HUES64 (cell line): ENCODE measurements at regions not wholly inside any gene's neighbourhood (a gene's known extent, or its start where the extent isn't known, plus 50 kb on each side); places are given as distances from the start of the nearest gene placed in this dataset.
"Not testable (repeated sequence)": the region's sequence is repeated elsewhere in the genome, so short reads cannot be mapped to it uniquely, and the experiment has no call there.

Experiments used
- H3K27ac ChIP-seq: 2 replicates; pipeline ENCODE4 v1.7.0; 2013; ENCODE audit warnings: low read depth, low read length, inconsistent platforms
- H3K27me3 ChIP-seq: 2 replicates; pipeline ENCODE4 v1.6.1; 2013; ENCODE audit warnings: mild to moderate bottlenecking, low read length; ENCODE audit not compliant: insufficient read depth
- H3K36me3 ChIP-seq: 2 replicates; pipeline ENCODE4 v1.6.1; 2013; ENCODE audit warnings: mild to moderate bottlenecking, low read length; ENCODE audit not compliant: insufficient read depth
- H3K4me1 ChIP-seq: 2 replicates; pipeline ENCODE4 v1.6.1; 2013; ENCODE audit warnings: mild to moderate bottlenecking, low read length, moderate library complexity; ENCODE audit not compliant: insufficient read depth
- H3K4me3 ChIP-seq: 2 replicates; pipeline ENCODE4 v1.5.1; 2013; ENCODE audit warnings: mild to moderate bottlenecking, low read length, moderate library complexity
- H3K9ac ChIP-seq: 2 replicates; pipeline ENCODE4 v1.6.1; 2013; ENCODE audit warnings: mild to moderate bottlenecking, low read depth, low read length
- H3K9me3 ChIP-seq: 2 replicates; pipeline ENCODE4 v1.6.1; 2013; ENCODE audit warnings: low read depth, low read length; ENCODE audit not compliant: insufficient read depth
- WGBS: fragments of 150-250, 120-280 bp; methylation state at CpG from one replicate; pipeline ENCODE4 v1.1.7; 2013; ENCODE audit warnings: missing lambda C conversion rate; 5-methylcytosine and 5-hydroxymethylcytosine counted together

DNA sequence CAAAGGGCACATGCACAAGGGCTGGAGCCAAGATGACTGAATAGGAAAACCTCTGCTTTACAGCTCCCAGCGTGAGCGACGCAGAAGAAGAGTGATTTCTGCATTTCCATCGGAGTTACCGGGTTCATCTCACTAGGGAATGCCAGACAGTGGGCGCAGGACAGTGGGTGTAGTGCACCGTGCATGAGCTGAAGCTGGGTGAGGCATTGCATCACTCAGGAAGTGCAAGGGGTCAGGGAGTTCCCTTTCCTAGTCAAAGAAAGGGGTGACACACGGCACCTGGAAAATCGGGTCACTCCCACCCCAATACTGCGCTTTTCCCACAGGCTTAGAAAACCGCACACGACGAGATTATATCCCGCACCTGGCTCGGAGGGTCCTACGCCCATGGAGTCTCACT is 64.5 kb upstream of the HTR1E start:
- H3K9ac ChIP-seq, H3K4me3 ChIP-seq: not testable (repeated sequence)
- 93% methylated on average over 16 of the region's 16 CpGs for whole genome bisulfite sequencing

DNA sequence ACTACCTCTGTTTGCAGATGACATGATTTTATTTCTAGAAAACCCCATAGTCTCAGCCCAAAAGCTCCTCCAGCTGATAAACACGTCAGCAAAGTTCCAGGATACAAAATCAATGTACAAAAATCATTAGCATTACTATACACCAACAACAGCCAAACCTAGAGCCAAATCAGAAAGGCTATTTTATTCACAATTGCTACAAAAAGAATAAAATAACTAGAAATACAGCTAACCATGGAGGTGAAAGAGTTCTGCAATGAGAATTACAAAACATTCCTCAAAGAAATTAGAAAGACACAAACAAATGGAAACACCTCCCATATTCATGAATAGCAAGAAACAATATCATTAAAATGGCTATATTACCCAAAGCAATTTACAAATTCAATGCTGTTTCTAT is 65.6 kb upstream of the HTR1E start:
- no peaks in the 10 kb centered on the region for H3K36me3 ChIP-seq
- peaks cover 19% of the 10 kb centered on the region for H3K9me3 ChIP-seq
- H3K27me3 ChIP-seq, result no peaks in the 10 kb centered on the region
- no peak overlapping the region for H3K9ac ChIP-seq
- H3K27ac ChIP-seq, result no peak overlapping the region
- H3K4me3 ChIP-seq, result no peak overlapping the region
- 86% methylated on average over 1 of the region's 1 CpG for WGBS
- no peaks in the 10 kb centered on the region for H3K4me1 ChIP-seq

More for the DNA sequence above, 64.5 kb upstream of the HTR1E start:
- not testable (repeated sequence) for H3K36me3 ChIP-seq, H3K4me1 ChIP-seq, H3K27ac ChIP-seq, H3K27me3 ChIP-seq
- peaks cover 19% of the 10 kb centered on the region for H3K9me3 ChIP-seq

DNA sequence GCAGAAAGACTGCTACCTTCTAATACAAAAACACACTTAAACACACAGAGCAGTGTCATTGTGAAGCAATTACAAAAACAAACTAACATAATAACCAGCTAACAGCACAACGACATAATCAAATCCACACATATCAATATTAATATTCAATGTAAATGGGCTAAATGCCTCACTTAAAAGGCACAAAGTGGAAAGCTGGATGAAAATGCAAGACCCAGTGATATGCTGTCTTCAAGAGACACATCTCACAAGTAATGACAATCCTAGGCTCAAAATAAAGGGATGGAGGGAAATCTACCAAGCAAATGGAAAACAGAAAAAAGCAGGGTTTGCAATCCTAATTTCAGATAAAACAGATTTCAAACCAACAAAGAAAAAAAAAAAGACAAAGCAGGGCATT is 67.8 kb upstream of the HTR1E start:
- H3K36me3 ChIP-seq, result no peaks in the 10 kb centered on the region
- H3K4me3 ChIP-seq, result no peak overlapping the region
- H3K27ac ChIP-seq, result no peak overlapping the region
- H3K9me3 ChIP-seq, result peaks cover 19% of the 10 kb centered on the region
- no peaks in the 10 kb centered on the region for H3K27me3 ChIP-seq
- no peak overlapping the region for H3K9ac ChIP-seq
- H3K4me1 ChIP-seq, result no peaks in the 10 kb centered on the region
- 100% methylated on average over 1 of the region's 1 CpG for WGBS

DNA sequence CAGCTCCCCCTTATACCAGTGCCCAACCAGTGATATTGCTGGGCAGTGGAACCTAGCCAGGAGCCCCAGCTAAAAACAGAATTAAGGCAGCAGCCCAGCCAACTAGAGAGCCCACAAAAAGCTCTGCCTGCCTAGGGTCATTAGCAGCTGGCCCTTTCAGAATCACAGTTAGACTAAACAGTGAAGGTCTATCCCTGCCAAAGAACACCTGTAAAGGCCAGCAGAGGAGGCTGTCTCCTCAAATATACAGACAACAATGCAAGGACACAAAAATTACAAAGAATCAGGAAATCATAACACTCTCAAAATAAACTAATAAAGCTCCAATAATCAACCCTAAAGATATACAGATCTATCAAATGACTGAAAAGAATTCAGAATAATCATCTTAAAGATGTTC is 77.8 kb upstream of the HTR1E start:
- Histone ChIP-seq H3K4me1 (peaks cover 6% of the 10 kb centered on the region; the same call in 1 of the 2 replicates), H3K27me3 (no peaks in the 10 kb centered on the region), H3K9ac (no peak overlapping the region), H3K27ac (no peak overlapping the region), H3K36me3 (no peaks in the 10 kb centered on the region), H3K9me3 (no peaks in the 10 kb centered on the region), H3K4me3 (no peak overlapping the region)

DNA sequence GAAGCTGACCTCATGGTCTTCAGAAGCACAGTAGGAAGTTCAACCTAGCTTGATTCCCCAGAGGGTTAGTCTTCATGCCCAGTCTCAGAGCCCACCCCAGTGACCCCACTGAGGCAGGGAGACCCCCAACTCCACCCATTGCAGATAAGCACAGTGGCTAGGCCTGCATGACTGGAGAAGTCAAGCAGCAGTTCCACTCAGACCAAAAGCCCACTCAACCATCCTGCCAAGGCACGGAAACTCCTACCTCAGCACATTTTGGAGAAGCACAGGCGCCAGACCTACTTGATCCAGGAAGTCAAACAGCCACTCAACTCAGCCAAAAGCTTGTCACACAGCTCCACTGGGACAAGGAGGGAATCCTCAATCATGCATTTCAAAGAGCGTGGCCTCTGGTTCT is 78.4 kb upstream of the HTR1E start:
- no peak overlapping the region for H3K9ac ChIP-seq
- H3K36me3 ChIP-seq, result no peaks in the 10 kb centered on the region
- 94% methylated on average over 3 of the region's 3 CpGs for WGBS
- H3K9me3 ChIP-seq, result no peaks in the 10 kb centered on the region
- H3K27me3 ChIP-seq, result no peaks in the 10 kb centered on the region
- H3K27ac ChIP-seq, result no peak overlapping the region
- no peak overlapping the region for H3K4me3 ChIP-seq
- H3K4me1 ChIP-seq, result peaks cover 6% of the 10 kb centered on the region; the same call in 1 of the 2 replicates

DNA sequence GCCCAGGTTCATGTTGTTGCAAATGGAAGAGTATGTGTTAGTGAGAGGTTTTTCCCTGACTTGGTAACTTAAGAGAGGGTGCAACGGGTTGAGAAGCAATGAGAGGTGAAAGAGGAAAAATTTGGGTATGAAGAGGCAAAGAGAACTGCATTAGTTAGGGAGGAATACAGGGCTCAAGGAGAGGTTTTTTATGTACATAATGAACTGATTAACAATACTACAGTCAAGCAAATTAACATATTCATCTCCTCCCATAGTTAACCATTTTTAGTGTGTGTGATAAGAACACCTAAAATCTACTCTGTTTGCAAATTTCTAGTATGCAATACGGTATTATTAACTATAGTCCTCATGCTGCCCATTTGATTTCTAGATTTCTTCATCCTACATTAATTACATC is 79.5 kb upstream of the HTR1E start:
- H3K36me3 ChIP-seq, result no peaks in the 10 kb centered on the region
- H3K9ac ChIP-seq, result no peak overlapping the region
- 87% methylated on average over 2 of the region's 2 CpGs for WGBS
- no peak overlapping the region for H3K4me3 ChIP-seq
- no peaks in the 10 kb centered on the region for H3K9me3 ChIP-seq
- peaks cover 6% of the 10 kb centered on the region; the same call in 1 of the 2 replicates for H3K4me1 ChIP-seq
- no peak overlapping the region for H3K27ac ChIP-seq
- no peaks in the 10 kb centered on the region for H3K27me3 ChIP-seq

DNA sequence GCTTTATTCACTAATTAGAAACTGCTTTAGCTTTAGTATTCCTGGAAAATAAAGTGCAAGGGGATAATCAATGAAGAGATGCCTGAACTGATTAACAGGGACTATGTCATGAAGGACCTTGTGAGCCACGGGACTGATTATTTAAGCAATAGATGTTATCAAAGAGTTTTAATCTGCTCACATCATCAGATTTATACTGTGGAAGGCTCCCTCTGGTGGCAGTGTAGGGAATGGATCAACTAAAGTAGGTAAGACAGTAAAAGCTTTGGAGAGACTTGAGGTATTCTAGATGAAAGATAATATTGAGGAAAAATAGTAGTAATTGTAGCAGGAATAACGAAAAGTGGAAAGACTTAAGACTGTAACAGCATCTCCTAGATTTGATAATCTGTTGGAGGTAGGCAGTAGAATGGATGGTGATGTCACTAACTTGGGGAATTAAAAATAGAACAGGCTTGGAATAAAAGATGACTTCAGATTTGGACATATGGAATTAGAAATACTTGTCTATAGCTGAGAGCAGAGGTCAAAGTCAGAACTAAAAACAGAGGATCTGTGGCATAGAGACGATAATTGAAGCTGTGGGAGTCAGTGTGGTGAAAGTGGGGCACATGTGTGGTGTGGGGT is 80.3 kb upstream of the HTR1E start:
- 42% methylated on average over 3 of the region's 3 CpGs for WGBS
- Histone ChIP-seq H3K27ac (no peak overlapping the region), H3K9ac (no peak overlapping the region), H3K4me1 (peaks cover 6% of the 10 kb centered on the region; the same call in 1 of the 2 replicates), H3K4me3 (no peak overlapping the region), H3K36me3 (no peaks in the 10 kb centered on the region), H3K9me3 (no peaks in the 10 kb centered on the region), H3K27me3 (no peaks in the 10 kb centered on the region)

DNA sequence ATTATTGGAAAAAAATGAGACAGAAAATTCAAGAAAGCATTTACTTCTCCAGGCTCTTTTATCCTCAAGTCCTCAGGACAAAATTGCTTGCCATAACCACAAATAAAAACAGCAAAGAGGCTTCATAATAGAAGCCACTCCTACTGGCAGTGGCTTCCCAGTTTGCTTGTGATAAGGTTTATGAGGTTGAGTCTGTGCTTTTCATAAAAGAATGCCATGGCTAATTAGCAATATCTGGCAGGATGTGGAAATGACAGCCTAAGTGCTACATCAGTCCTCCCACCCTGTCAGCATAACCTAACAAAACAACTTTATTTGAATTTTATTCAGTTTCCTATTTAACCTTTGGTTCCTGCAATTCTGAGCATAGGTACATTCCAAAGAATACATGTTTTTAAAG is 80.9 kb upstream of the HTR1E start:
- Histone ChIP-seq H3K27ac (no peak overlapping the region), H3K4me3 (no peak overlapping the region), H3K36me3 (no peaks in the 10 kb centered on the region), H3K9ac (no peak overlapping the region), H3K4me1 (peaks cover 6% of the 10 kb centered on the region; the same call in 1 of the 2 replicates), H3K27me3 (no peaks in the 10 kb centered on the region), H3K9me3 (no peaks in the 10 kb centered on the region)

DNA sequence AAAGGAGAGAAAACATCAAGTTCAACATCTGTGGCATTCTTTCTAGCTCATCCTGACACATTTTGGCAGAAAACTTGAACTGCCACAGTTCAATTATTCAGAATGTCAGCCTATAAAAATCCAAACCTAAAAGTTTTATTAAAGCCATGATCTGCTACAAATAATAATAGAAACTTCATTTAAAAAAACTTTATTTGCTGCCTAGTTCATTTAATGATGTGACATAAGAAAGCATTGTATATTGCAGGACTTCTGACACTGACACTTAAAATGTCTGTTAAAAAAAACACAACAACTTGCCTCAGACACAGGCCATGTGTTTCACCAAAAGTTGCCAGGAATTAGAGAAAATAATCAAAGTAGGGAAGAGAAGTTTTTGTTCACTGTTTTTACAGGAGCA is 88.3 kb upstream of the HTR1E start:
- no peak overlapping the region for H3K9ac ChIP-seq

DNA sequence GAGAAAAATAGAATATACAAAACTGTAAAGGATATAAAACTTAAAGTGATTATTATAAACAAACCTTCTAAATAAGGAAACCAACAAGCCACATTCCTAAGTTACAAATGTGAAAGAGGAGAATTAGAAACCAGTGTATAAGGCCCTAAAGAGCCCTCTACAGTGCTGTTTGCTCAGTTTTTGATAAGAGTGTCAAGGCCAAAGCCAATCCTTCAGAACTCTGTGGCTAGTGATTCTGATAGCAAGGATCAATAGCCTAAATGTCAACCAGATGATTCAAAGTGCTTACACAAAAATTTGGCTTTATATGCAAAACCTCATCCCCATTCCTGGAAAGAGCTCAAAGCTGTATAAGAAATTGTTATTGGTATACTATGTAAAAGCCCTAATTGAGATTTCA is 104.6 kb upstream of the HTR1E start:
- Histone ChIP-seq H3K36me3 (no peaks in the 10 kb centered on the region), H3K27me3 (no peaks in the 10 kb centered on the region), H3K27ac (no peak overlapping the region), H3K4me1 (no peaks in the 10 kb centered on the region), H3K9ac (no peak overlapping the region), H3K9me3 (no peaks in the 10 kb centered on the region), H3K4me3 (no peak overlapping the region)

More for the DNA sequence above, 88.3 kb upstream of the HTR1E start:
- Histone ChIP-seq H3K9me3 (no peaks in the 10 kb centered on the region), H3K36me3 (no peaks in the 10 kb centered on the region), H3K4me1 (no peaks in the 10 kb centered on the region), H3K27me3 (no peaks in the 10 kb centered on the region), H3K4me3 (no peak overlapping the region), H3K27ac (no peak overlapping the region)

DNA sequence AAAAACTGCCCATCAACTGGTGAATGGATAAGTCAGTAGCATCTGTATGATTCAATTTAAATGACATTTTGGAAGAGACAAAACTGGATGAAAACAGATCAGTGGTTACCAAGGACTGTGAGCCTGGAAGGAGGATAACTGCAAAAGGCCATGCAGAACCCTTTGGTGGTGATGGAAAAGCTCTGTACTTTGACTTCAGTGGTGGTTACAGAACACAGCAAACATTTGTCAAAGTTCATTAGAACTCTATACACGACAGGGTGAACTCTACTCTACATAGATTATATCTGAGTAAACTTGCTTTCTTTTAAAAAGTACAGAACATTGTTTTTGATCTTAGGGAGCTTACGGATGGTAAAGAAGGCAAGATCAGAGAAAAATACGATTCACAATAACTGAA is 111.9 kb upstream of the HTR1E start:
- Histone ChIP-seq H3K4me1 (no peaks in the 10 kb centered on the region), H3K4me3 (no peak overlapping the region), H3K36me3 (no peaks in the 10 kb centered on the region), H3K9ac (no peak overlapping the region), H3K27me3 (no peaks in the 10 kb centered on the region), H3K9me3 (no peaks in the 10 kb centered on the region), H3K27ac (no peak overlapping the region)
- no CpG with 5 or more reads among the region's 3 CpGs for WGBS

DNA sequence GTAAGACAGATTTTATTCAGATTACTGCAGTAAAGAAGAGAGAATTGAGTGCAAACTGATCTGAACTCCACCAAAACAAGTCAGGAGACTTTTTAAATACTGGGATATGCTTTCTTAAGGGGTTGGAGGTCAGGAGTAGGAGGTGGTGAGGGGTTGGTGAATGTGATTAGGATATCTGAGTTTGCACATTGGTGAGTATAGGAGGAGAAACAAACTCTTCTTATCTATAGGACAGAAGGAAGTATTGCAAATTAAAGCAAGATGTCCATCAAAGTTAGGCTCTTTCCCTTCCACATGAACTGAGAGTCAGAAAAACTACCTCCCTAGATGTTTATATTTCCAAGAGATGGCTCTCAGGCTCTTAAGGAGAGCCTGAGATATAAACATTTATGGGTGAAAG is 114.6 kb upstream of the HTR1E start:
- H3K9ac ChIP-seq, result no peak overlapping the region
- H3K27me3 ChIP-seq, result no peaks in the 10 kb centered on the region
- no peak overlapping the region for H3K4me3 ChIP-seq
- no peaks in the 10 kb centered on the region for H3K4me1 ChIP-seq
- H3K9me3 ChIP-seq, result no peaks in the 10 kb centered on the region
- H3K27ac ChIP-seq, result no peak overlapping the region
- no peaks in the 10 kb centered on the region for H3K36me3 ChIP-seq
